NCI-H748 treated with DMSO at 0.1 percent for 48 hours (cell line): ENCODE measurements at regions not wholly inside any gene's neighbourhood (a gene's known extent, or its start where the extent isn't known, plus 50 kb on each side); places are given as distances from the start of the nearest gene placed in this dataset.

ENCODE experiments used
- DNase-seq: peaks from one replicate; lab custom pipeline; 2025; lab: John Stamatoyannopoulos, UW

DNA sequence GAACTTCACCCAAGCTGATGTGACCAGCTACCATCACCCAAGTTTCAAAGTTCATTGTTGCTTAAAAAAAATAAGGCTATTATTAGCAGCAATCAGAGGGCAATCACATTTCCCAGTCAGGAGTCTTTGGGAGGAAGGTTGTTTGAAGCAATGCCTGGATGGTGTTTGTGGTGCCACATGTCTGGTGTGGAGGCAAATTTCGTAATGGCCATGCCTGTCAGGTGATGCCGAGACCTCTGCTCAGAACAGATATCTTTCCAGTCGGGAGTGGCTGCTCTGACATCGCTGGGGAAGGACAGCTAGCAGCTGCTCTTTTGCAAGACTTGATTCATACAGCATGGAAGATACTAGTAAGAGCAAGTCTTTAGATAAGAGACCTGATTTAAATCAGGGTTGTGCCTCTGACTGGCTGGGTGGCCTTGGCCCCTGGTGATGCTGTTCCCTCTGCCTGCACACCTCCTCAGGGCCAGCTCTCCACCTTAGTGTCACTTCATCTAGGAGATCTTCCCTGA is 187.8 kb upstream of the JUN start:
- DNase-seq = no peak

- DNase-seq = no peak
These were observed 192.0 kb upstream of the JUN start for GRCh38 chr1:58975888-58976287.

DNA sequence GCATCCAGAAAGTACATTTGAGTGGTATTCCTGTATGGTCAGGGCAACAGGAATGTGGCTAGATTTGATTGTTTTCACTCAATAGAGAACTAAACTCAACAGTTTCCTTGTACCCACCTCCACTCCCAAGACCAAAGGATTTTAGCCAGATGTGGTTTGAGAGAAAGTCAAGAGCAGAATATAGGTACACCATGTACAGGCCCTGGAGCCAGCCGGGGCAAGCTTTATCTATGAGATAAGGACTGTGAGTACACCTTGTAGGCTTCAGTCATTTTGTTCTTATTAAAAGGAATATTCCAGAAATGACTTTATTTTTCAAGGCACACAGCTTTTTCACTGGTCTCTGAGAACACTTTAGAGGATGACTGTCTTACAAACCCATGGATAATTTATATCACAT is 192.4 kb upstream of the JUN start:
- no peak for DNase-seq

- DNase-seq = no peak
These were observed 193.8 kb upstream of the JUN start for GRCh38 chr1:58977598-58977997.

DNA sequence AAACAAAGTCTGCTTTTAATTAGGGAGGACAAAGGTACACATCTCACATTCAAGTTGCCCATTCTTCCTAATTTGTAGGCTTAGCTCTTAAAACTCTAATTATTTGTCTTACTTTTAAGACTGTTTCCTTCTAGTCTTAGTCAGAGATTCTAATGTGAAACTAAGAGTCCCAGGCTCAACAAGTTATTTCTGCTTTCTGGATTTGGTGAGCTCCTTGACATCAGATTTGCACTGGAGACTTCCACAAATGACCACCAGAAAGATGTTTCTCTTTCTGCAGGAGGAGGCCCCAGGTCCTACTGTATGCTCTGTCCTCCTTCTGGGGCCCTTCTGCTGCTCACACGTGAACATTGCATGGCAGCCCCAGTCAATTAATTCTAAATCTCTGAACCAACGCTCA is 194.2 kb upstream of the JUN start:
- DNase-seq = no peak

GRCh38 chr1:58979086-58979485 is 195.2 kb upstream of the JUN start:
- DNase-seq = no peak

DNA sequence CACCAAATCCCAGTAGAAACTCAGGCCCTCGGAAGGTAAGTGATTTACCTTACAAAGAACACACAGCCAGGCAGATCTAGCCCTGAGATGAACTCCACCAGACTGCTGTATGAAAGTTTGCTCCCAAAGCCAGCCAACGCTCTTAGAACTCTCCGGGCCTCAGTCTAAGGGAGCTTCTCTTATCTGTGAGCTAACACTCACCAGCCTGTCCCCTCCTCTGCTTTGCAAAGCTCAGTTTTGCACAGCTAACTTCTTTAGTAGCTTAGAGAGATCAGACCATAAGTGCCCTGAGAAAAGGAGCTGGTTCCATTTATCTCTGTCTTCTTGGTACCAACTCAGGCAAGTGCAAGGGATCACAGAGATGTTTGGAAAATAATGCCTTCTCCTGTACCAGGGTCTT is 195.8 kb upstream of the JUN start:
- no peak for DNase-seq

DNA sequence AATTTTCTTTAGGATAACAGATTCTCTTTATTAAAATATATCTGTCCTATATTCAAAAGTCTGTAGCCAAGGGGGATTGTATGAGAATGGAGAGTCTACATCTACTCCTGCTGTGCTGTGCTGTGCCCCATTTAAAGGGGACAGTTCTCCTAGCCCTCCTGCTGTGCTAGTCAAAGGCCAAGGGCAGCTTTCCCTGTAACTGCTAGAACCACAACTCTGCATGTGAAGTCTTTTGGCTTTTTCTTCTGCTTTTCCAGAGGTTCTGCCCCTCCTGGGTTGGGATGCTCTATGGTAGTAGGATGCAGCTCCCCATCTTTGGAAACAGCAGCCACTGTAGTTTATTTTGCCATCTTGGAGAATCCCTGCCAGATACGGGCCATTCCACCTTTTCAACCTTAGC is 197.5 kb upstream of the JUN start:
- DNase-seq = no peak

DNA sequence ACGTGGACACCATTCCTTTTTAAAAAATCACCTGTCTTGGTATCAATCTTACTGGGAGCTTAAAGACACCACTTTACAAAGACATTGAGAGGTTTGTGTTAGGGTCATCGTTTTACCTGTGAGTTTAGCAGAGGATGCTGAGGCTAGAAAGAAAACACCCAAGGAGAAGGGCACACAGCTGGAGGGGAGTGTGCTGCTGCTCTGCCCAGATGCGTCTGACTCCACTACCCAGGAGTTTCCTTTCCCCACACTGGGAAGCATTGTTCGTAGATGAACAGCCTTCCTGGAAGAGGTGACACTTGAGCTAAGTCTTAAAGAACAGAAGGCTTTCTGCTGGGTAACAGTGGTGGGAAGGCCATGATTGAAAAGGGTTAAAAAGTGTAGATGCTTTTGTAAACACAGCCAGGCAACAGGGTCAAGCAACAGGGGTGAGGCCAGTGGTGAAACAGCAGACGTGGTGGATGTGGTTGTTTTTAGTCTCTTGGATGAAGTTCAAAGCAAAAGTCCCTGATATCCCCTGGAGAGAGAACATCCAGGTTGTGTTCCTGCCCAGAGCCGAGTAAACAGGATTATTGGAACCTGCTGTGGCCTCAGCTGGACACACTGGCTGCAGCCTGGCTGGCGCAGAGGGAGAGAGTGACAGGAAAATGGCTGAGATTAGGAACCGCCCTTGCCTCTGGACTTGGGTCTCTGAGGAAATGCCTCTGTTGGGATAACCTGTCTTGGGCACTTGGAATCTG is 198.6 kb upstream of the JUN start:
- no peak for DNase-seq

GRCh38 chr1:58983162-58983561 is 199.3 kb upstream of the JUN start:
- DNase-seq = no peak

DNA sequence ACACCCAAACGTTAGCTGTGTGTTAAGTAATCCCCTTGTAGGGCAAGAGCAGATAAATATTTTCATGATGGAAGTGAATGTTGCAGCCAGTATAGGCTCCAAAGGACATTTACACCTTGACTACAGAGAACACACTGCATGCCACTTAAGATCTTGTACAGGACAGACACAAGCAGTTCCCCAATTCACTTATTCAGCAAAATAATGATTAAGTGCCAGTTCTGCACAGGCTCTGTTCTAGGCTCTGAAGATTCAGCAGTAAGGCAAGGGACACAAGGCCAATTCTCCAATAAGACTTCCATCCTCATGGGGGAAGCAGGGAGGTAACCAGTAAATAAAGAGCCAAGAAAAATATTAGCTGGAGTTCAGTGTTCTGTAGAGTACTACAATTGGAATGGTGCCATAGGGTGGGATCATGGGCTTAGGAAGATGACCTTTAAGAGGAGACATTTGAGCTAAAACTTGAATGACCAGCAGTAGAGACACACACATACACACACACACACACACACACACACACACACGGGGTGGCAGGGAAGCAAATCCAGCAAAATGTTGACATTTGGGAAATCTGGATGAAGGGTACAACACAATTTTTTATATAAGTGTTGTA is 199.9 kb upstream of the JUN start:
- DNase-seq = no peak

DNA sequence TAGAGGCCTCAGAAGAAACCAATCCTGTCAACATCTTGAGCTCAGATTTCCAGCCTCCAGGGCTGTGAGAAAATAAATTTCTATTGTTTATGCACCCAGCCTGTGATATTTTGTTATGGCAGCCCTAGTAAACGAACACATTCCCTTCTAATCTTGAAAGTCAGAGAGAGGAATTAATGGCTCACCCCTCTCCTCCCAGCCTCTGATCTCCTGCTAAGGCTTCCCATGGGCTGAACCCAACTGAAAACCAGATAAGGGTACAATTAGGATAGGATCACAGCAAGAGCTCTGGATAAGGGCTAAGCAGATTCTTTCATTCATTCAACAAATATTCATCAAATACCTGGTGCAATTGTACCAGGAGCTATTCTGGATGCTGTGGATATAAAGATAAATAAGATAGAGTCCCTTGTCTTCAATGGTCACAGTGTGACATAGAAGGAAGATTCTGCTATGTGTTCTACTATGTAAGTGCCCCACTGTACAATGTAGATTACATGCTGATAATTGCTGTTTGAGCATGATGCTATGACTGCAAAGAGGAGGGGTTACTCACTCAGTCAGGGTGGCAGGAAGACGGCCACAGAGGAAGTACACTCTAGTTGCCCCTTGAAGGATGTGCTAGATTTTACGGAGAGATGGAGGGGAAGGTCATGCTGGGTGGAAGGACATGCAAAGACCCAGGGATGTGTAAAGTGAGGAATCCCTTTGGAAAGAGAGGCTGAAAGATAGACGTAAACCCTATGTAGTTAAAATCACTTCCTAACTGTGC is 203.3 kb upstream of the JUN start:
- DNase-seq = no peak

- DNase-seq = no peak
These were observed 204.9 kb upstream of the JUN start for GRCh38 chr1:58988752-58989151.

- DNase-seq = no peak
These were observed 206.0 kb upstream of the JUN start for GRCh38 chr1:58989845-58990244.

- no peak for DNase-seq
These were observed 207.5 kb upstream of the JUN start for GRCh38 chr1:58991305-58991704.

DNA sequence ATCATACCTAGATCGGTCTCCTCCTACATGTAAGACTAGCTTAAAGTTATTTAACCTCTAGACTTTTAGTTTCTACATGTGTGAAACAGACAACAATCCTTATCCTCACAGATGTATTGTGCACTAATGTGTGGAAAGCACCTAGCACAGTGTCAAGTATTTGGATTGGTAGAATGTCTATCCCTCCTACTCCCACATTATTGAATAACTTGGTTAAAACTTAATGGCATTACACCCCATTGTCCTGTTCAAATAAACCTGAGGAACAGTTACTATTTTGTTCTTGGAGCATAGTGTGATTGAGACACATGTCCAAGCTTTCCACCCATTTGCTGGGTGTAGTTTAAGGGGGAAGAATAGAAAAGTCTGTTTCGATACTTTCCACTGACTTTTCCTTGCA is 208.8 kb upstream of the JUN start:
- DNase-seq = no peak

GRCh38 chr1:58993403-58993802 is 209.6 kb upstream of the JUN start:
- DNase-seq = no peak

- DNase-seq = no peak
These were observed 210.8 kb upstream of the JUN start for GRCh38 chr1:58994664-58995063.

DNA sequence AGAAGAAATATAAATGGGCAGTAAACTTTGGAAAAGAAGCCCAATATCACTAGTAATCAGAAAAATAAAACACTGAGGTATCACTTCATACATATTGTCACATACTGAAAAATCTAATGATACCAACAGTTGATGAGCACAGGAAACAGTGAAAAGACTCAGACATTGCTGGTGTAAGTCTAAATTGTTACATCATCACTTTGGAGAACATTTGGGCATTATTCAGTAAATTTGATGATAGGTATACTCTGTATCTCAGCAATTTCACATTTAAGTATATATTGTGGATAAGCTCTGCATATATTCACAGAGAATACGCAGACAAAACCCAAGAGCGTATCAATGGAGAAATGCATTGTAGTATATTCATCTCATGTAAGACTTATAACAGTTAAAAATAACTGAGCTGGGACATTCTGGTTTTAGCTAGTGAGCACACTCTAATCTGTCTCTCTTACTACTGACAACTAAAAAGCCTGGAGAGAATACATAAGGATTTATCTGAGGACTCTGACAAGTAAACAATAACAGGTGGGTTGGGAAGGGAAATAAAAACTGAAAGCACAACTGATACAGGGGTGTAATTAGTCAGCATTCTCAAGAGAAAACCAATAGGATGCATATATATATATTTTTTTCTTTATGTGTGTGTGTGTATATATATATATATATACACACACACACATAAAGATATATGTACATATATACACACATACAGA is 212.7 kb upstream of the JUN start:
- no peak for DNase-seq

DNA sequence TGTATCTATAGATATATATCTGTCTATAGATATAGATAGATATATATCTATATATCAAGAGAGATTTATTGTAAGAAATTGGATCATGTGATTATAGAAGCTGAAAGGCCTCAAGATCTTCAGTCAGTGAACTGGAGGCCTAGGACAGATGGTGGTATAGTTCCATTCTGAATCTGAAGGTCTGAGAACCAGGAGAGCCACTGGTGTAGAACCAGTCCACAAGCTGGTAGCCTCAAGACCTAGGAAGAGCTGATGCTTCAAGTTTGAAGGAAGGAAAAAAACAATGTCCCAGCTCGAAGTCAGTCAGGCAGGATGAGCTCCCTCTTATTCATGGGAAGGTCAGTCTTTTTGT is 213.2 kb upstream of the JUN start:
- DNase-seq = no peak

- DNase-seq = no peak
These were observed 213.8 kb upstream of the JUN start for GRCh38 chr1:58997637-58998036.

DNA sequence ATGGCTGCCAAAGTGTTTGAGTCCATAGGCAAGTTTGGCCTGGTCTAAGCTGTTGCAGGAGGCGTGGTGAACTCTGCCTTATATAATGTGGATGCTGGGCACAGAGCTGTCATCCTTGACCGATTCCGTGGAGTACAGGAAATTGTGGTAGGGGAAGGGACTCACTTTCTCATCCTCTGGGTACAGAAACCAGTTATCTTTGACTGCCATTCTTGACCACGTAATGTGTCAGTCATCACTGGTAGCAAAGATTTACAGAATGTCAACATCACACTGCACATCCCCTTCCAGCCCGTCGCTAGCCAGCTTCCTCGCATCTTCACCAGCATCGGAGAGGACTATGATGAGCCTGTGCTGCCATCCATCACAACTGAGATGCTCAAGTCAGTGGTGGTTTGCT is 215.8 kb upstream of the JUN start:
- no peak for DNase-seq

DNA sequence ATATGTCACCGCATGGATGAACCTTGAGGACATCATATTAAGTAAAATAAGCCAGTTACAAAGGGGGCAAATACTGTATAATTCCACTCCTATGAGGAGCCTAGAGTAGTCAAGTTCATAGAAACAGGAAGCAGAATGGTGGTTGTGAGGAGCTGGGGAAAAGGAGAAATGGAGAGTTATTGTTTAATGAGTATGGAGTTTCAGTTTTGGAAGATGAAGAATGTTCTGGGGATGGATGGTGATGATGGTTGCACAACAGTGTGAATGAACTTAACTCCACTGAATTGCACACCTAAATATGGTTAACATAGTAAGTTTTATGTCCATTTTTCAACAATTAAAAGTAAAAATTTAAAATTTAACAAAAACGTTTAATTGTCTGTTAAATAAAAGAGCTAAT is 220.9 kb upstream of the JUN start:
- DNase-seq = no peak
